Activated T-helper 9 cell treated with anti-CD3 and anti-CD28 coated beads, Interleukin-2, amount 50 U/mL, for 16 hours (primary cell): ENCODE measurements at regions not wholly inside any gene's neighbourhood (a gene's known extent, or its start where the extent isn't known, plus 50 kb on each side); places are given as distances from the start of the nearest gene placed in this dataset.

Experiments used
- DNase-seq: peaks from one replicate; pipeline ENCODE4 v3.0.0-alpha.2; 2020; ENCODE audit warnings: low read depth

GRCh38 chr22:22396741-22397291, 111.7 kb downstream of the ZNF280B start:
- no peak for DNase-seq

GRCh38 chr22:22397292-22397870, 111.2 kb downstream of the ZNF280B start:
- no peak for DNase-seq

DNA sequence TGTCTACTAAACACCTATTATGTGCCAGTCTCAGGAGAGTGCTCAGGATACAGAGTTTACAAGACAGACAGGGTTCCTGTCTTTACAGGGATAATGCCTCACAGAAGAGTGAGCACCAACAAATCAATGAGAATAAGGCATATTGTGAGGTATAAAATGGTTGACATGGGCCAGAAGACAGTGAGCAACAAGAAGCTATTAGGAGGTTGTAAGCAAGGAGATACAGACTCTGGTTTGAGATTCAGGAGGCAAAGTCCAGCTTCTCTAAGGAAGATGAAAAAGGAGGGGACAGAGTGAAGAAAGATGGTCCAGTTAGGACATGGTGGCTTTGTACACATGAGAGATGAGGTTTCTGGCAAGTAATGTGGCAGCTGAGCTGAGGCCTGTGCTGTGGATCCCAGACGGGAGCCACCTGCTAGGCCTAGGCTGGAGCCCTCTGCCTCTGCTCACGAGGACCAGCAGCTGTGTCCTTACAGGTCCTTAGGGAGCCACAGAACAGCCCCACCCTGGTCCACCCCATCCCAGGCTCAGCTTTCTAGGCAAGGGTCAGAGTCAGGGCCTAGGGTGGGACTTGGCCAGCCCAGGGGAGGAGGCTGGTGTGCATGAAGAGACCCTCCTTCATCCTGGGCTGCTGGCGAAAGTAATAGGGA, 110.5 kb downstream of the ZNF280B start:
- DNase-seq, result no peak

DNA sequence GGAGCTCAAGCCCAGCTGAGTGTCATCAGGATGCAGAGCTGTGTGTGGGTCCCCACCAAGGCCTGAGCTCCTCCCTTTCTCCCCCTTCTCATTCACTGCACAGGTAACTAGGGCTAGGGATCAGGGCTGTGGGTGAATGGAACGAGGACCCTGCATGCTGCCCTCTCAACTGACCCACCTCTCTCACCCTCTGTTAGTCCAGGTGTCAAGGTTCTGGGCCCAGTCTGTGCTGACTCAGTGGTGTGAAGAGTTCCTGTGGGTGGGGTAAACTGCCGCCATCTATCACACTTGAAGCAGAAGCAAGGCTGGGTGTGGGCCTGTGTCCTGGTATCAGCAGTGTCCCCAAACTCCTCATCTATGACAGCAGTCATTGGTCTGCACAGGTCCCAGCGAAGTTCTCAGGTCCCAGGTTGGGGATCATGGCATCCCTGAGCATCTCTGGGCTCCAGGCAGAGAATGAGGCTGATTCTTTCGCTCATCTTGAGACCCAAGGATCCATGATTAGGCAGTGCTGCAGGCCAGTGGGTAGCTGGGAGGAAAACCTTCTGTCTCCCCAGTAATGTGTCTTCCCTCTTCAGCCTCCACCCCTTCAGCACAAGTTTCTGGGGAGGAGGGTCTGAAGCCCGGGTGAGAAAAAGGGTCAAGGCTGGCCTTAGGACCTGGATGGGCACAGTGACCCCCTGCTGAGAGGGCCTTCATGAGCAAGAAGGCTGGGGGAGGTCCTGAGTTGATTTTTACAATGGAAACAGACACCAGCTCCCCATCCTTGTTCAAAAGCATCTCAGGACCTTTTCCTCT, 109.8 kb downstream of the ZNF280B start:
- no peak for DNase-seq

DNA sequence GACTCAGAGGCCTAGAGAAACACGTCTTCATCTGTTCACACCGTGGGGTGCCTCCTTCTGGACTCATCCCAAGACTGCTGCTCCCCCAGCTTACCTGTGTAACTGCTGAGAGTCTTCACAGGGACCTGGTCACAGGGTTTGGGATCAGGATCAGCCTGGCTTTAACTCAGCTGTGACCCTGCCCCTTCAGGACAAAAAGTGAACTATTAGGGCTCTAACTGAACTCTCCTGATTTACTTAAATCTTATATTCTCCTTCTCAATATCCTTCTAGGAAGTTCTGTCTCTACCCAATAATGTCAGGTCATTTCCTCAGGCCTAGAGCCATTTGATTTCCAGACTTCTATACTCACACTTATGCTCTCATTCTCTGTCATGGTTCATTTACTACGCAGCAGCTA, 108.4 kb downstream of the ZNF280B start:
- no peak for DNase-seq

DNA sequence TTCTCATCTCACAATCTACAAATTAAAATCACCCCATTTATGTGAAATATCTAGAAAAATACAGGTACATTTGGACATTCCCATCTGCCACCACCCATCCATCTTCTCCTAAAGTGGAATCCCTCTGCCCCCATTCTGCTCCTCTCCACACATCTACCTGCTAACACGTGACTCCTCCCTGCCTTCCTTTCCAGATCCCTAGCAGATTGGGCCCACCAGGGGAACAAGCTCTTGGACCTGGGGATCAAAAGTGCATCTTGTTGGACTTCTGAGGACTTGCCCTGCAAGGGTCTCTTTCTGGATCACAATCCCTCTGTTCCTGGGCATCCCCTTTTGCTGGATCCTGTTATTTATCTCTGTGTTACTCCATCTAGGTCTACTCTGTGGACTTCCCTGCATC, 107.6 kb downstream of the ZNF280B start:
- DNase-seq, result no peak

GRCh38 chr22:22401381-22401780, 107.2 kb downstream of the ZNF280B start:
- no peak for DNase-seq

DNA sequence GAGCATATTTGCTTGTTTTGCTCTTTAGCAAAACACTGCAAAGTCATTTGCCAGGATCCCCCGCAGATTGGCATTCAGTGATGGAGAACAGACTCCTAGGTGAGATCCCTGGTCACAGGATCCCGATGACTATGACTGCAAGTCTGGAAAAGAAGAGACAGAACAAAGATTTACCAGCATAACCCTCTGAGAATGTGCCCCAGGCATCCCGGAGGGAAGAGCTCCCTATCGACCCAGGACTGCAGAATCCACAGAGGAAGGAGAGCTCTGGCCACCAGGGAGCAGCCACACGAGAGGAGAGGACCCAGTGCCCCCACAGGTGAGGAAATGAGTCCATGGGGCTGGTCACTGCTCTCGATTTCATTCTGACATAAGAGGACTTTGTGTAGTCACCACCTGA, 105.2 kb downstream of the ZNF280B start:
- DNase-seq, result no peak

- no peak for DNase-seq
These were observed 104.8 kb downstream of the ZNF280B start for GRCh38 chr22:22403771-22404170.

- no peak for DNase-seq
These were observed 103.8 kb downstream of the ZNF280B start for GRCh38 chr22:22404598-22405284.

GRCh38 chr22:22406445-22407027, 102.0 kb downstream of the ZNF280B start:
- no peak for DNase-seq

GRCh38 chr22:22407061-22407460, 101.5 kb downstream of the ZNF280B start:
- DNase-seq, result no peak

GRCh38 chr22:22408269-22408668, 100.3 kb downstream of the ZNF280B start:
- DNase-seq, result no peak

DNA sequence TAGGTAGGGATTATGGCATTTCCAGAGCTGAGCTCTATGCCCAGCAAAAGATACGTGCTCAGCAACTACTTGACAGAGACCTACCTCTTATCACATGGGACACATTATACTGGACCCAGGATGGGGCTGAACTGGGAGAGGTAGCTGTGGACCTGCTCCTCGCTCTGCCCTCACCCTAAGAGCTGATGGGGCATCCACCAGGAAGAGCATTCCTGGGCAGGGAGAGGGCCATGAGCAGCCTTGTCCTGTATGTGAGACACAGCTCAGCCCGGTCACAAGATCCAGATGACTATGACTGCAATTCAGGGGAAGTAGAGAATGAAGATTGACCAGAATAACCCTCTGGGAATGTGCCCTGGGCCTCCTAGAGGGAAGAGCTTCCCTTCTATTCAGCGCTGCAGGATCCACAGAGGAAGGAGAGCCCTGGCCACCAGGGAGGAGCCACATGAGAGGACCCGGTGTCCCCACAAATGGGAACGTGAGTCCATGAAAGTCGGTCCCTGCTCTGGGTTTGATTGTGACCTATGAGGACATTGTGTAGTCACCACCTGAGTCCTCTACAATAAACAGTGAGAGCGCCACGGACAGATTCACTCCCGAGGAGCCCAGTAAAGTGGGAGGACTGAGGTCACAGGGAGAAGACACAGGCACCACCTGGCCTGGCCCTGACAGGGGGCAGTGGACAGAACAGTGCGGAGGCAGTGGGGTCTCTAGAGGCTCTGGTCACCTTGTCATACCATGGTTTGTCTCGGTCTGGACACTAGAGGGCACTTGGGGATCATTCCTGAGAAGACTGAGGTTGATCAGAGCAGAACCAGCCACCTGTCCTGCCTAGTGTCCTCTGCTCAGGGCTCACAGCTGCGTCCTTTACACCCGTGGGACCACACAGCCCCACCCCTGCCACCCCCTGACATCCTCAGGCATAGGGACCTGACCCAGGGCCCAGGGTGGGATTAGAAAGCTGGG, 99.5 kb downstream of the ZNF280B start:
- DNase-seq, result no peak

DNA sequence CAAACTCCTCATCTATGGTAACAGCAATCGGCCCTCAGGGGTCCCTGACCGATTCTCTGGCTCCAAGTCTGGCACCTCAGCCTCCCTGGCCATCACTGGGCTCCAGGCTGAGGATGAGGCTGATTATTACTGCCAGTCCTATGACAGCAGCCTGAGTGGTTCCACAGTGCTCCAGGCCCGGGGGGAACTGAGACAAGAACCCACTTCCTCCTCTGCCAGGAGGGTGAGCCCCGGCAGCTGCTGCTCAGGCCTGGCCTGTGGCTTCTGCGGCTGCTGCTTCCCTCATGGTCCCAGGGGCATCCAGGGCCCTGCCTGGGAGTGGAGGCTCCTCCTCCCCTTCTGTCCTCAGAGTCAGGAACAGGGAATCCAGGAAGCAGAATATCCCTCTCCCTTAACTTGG, 98.4 kb downstream of the ZNF280B start:
- no peak for DNase-seq

- no peak for DNase-seq
These were observed 97.9 kb downstream of the ZNF280B start for GRCh38 chr22:22410677-22411076.

- DNase-seq, result no peak
These were observed 94.3 kb downstream of the ZNF280B start for GRCh38 chr22:22414266-22414665.

DNA sequence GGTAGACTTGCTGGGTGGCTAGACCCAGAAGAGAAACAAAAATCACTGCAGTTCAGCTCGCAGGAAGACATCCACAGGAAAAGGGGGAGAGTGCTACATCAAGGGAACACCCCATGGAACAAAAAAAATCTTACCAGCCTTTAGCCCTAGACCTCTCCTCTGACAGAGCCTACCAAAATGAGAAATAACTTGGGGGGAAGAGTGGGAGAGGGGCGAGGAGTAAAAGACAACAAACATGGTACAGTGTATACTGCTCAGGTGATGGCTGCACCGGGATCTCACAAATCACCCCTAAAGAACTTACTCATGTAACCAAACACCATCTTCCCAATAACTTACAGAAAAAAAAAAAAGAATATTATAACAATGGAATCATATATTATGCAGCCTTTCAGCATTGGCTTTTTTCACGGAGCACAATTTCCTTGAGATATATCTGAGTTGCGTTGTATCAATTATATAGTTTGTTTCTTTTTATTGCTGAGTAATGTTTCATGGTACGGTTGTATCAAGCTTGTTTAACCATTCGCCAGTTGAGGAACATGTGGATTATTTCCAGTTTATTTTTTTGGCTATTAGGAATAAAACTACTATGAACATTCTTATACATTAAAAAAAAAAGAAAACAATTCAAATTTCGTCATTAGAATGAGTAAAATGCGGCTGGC, 90.9 kb downstream of the ZNF280B start:
- no peak for DNase-seq

- no peak for DNase-seq
These were observed 90.4 kb downstream of the ZNF280B start for GRCh38 chr22:22418163-22418549.

- no peak for DNase-seq
These were observed 89.6 kb downstream of the ZNF280B start for GRCh38 chr22:22418957-22419356.
